ENCODE measurements at regions not wholly inside any gene's neighbourhood (a gene's known extent, or its start where the extent isn't known, plus 50 kb on each side); places are given as distances from the start of the nearest gene placed in this dataset.
"Not testable (repeated sequence)": the region's sequence is repeated elsewhere in the genome, so short reads cannot be mapped to it uniquely, and the experiment has no call there.

DNA sequence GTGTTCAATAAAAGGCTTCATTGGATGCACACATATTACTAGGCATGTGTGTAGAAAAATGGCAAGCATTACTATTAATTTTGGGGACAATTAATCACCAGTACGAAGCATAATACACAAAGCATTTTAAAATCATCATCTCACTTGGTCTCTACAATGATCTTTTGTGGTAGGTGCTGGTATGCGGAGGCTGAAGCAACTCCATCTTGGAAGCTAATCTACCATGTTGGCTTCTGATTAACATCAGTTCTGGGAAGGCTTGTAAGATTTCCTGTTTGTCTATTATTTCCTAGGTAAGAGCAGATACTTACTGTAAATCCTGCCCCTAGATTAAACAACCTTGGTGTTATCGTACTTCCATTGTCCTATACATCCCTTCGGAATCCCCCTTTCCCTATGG is 121.7 kb upstream of the RUNX1 start:
- FAIRE-seq = no peak

DNA sequence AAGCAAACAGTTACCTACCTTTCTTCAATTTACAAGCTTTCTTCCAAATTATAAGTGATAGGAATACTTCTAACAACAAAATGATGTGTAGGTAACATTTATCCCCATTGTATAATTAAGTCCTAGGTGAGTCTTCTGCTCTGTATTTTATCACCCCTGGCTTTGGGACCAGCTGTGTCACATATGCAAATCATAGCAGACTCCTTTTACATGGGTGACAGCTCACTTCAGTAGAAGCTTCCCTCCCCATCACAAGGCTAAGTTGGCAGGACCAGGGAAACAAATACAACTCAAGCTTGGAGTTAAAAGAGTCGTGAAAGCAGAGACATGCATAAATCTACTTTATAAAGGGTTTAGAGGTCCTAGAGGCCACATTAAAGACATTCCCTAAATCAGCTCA is 121.1 kb upstream of the RUNX1 start:
- no peak for FAIRE-seq

DNA sequence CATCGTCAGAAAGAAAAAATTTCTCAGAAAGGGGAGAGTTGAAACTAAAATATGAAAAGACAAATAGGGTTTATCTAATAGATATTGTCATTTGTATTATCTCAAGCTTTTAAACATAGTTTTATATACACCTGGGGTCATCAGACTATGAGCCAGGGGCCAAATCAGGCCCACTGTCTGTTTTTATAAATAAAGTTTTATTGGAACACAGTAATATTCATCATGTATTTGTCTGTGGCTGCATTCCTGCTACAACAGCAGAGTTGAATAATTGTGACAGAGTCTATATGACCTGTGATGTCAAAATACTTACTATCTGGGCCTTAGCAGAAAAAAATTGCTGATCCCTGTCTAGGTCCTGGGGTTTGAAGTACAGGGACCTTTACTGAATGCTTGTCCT is 120.5 kb upstream of the RUNX1 start:
- no peak for FAIRE-seq

DNA sequence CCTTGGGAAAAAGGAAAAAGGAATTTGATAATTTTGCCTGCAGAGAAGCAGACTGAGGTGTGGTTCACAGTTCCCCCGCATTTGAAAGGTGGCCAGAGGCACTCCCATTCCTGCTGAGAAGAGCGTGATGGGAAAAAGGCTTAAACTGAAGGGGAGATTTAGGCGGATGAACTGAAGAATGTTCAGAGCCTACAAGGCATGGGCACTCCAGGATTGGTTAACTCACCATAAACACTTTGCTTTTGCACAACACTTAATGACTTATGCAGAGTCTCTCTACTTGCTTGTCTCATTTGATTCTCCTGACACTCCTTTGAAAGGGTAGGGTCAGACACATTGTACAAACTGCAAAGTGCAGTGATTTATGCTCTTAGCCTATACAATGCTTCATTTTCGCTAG is 119.6 kb upstream of the RUNX1 start:
- no peak for FAIRE-seq

DNA sequence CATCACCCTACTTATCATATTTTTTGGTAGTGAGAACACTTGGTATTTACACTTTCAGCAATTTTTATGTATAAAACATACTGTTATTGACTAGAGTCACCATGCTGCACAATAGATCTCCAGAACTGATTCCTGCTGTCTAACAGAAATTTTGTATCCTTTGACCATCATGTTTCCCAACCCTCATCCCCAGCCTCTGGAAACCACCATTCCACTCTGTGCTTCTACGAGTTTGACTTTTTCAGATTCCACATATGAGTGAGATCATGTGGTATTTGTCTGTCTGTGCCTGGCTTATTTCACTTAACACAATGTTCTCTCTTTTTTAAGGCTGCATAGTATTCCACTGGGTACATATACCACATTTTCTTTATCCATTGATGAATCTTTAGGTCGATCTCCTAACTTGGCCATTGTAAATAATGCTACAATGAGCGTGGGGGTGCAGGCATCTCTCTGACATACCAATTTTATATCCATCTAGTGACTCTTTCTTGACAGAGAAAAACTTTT is 115.9 kb upstream of the RUNX1 start:
- no peak for FAIRE-seq

DNA sequence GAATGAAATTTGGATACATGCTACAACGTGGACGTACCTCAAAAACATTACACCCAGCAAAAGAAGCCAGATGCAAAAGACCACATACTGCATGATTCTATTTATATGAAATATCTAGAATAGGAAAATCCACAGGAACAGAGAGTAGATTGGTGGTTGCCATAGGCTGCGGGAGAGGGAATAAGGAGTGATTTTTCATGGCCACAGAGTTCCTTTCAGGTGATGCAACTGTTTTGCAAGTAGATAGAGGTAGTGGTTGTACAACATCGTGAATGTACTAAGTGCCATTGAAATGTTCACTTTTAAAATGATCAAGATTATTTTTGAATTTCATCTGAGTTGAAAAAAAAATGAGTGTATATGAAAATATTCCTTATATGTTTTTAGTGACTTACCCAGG is 115.3 kb upstream of the RUNX1 start:
- FAIRE-seq = no peak

DNA sequence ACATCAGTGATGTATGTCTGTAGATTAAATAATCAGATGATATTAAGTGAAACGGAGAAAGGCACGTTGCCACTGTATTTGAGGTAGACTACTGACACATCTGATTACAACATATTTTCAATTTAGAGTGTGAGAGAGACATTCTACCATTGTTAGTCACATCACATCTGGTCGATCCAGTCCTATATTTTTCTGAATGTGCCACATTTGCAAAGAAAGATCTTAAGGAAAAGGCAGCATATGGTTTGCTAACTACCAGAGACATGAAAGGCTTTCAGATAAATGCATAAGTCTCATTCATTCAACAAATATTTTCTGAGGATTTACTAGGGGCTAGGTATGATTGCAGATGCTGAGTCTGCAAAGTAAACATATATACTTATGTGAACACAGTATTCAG is 114.3 kb upstream of the RUNX1 start:
- FAIRE-seq = no peak

DNA sequence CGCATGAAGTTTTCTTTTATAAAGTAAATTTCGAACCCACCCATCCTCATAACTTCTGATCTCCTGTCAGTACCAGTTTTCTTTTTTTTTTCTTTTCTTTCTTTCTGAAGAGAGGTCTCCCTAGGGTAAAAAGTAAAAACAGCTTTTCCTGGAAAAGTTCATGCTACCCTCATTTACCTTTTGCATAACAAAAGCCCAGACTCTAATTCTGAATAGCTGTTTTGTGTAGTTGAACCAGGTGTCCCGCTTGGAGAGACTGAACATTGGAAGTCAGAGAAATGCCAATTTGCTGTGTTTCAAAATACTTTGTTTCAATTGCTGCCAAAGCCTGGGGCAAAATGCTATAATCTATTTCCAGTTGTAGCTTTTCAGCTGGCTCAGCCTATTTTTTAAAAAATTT is 113.7 kb upstream of the RUNX1 start:
- FAIRE-seq = no peak

DNA sequence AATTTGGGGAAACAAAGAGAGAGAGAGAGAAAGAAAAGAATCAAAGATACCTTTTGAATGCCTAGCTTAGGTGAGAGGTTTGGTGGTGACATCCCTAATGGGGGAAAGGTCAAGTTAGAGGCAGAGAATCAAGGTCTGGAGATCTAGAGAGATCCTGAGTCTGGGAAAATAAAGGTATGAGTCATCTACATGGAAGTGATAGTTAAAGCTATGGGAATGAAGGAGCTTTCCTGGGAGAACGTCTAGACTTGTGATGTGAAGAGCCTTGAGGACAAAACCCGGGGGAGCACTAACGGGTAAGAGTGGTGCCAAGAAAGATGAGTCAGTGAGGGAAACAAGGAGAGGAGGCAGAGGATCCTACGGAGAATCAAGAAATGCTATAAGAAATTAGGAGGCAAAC is 110.8 kb upstream of the RUNX1 start:
- FAIRE-seq = no peak

DNA sequence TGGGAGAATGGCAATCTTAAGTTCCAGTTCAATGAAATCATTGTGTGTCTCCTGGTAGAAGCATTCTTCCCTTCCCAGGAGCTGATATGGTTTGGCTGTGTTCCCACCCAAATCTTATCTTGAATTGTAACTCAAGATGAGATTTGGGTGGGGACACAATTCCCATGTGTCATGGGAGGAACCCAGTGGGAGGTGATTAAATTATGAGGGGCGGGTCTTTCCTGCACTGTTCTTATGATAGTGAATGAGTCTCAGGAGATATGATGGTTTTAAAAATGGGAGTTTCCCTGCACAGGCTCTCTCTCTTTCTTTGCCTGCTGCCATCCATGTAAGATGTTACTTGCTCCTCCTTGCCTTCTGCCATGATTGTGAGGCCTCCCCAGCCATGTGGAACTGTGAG is 108.3 kb upstream of the RUNX1 start:
- FAIRE-seq = not testable (repeated sequence)

DNA sequence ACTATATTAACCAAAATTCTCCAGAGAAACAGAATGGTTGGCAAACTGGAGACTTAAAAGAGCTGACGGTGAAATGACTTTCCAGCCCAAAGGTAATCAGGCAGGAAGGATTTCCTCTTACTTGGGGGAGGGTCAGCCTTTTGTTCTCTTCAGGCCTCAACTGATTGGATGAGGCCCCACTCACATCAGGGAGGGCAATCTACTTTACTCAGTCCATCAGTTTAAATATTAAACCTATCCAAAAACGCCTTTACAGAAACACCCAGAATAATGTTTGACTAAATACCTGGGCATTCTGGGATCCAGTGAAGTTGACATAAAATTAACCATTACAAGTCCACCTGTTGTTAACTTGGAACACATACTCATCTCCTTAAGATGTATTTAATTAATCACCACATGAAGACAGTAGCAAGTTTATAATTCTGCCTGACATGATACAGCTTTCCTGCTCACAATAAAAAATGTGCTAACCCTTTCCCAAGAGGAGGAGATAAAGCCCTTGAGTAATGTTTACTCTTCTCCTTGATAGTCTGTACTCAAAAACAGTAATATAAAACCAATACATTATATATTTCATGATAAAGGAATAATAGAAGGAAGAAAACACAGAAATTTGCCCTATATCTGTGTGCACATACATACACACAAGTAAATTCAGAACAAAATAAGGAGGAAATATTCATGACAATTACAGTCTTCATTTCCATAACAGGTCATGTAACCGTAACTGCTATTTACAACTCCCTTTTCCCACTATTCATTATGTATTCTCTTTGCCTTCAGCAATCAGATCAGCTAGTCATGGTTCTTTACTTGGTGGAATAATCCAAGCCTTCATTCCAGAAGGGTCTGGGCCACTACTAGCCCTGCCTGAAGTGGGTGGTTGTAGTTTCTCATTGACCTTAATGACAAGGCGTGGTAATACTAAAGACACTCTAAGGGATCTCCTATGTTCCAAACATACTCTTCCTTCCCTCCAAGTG is 107.5 kb upstream of the RUNX1 start:
- no peak for FAIRE-seq

DNA sequence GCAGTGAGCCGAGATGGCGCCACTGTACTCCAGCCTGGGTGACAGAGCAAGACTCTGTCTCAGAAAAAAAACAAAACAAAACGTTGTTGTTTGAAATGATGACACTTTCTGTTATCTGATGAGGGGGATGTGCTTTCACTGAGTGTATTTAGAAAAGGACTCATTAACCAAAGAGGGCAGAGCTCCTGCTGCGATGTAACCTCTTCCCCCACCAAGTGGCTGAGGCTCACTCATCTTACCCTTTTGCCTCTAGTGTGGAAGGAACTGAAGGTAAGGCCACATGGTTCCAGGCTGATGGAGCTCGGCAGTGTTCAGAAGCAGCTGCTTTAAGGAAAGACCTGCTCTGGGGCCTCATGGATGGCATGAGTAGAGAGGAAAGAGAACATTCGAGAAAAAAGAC is 105.7 kb upstream of the RUNX1 start:
- no peak for FAIRE-seq

DNA sequence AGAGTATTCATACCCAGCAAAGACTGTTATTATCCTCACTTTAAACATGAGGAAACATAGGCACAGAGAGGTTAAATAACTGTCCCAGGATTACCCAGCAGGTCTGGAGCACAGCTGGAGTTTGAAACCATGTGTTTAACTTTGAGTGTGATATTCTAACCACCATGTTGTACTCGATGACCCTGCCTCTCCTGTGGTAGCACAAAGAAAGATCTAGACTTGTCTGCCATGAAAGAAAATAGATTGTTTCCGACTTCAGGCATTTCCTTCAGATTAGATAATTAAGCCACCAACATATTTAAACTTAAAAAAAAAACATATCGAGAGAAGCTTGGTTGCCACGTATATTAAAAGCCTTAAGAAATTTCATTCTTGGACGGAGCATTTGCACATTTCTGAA is 104.6 kb upstream of the RUNX1 start:
- FAIRE-seq = no peak

DNA sequence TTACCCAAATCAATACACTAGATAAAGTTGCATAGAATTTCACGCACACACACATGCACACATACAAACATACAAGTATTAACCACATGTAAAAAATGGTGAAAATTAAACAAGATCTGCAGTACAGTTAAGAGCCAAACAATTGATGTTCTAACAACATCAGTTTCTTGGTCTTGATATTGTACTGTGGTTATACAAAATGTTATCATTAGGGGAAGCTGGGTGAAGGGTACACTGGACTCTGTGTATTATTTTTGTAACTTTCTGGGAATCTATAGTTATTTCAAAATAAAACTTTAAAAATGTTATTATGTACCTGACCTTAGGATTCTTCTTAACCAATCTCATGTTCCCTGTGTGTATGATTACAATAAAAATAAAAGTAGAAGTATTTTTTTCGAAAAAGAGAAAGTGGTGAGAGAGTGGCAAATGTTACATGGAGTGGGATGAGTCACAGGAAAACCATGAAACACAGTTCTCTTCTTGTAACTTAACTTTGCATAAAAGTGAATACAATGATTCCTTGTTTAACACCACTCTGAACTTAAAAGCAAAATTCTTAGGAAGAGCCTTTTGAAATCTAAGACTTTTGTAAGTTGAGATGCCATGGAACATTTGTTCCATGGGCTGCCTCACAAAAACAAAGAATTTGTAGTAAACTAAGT is 101.6 kb upstream of the RUNX1 start:
- FAIRE-seq = no peak

DNA sequence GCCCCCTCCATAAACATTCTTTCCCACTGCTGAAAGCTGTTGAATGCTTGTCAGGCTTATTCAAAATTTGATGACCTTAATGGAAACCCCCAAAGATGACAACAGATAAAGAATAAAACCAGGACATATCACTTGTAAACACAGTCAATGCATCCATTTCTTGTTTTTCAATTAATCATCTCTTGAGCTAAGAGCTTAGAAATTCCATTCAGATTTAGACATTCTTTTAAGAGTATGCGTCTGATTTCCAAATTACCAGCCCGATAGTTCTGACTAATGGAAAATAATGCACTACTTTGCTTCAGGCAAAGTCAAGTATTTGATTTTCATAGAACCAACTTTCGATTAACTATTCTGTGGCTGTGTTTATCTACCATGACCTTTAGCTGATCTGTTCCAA is 100.6 kb upstream of the RUNX1 start:
- no peak for FAIRE-seq

DNA sequence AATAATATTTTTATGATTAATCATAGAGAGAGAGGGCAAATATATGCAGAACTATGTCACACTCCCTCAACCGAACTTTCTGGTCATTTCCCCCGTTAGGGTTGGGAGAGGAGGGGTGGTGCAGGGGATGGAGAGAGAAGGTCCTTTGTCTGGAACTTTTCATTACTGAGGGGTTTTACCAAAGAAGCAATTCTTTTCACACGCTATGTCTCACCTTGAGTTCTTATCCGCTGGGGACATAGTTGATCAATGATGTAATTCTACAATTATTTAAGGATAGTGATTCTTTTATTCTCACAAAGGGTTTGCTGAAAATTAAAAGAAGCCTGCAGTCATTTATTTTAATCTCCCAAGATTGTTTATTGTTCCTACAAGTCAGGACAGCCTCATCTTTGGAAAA is 98.3 kb upstream of the RUNX1 start:
- no peak for FAIRE-seq

DNA sequence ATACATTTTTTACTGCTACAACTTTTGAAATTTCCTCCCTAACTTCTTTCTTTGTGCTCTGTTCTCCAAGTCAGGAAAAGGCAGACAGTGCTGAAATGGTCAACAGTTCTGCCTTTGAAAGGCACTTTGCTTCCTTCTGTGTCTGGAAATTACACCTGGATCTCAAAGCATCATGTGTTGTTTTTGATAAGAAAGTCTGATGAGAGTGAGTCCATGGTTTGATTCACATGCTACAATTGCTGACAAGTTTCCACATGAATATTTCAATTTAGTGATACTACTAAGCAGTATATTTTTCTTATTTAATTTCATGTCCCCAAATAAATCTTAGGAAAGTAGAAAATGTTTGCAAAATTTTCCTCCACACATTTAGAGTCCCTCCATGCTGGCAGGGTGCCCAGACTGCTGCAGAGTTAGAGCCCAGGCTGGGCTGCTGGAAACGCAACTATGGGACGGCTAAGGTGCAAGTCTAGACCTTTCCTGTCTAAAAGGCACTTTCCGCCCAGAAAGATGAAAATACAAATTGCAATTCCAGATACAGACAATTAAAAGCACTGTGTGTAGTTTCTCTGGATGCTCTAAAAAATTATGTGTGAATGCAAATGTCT is 96.6 kb upstream of the RUNX1 start:
- no peak for FAIRE-seq

DNA sequence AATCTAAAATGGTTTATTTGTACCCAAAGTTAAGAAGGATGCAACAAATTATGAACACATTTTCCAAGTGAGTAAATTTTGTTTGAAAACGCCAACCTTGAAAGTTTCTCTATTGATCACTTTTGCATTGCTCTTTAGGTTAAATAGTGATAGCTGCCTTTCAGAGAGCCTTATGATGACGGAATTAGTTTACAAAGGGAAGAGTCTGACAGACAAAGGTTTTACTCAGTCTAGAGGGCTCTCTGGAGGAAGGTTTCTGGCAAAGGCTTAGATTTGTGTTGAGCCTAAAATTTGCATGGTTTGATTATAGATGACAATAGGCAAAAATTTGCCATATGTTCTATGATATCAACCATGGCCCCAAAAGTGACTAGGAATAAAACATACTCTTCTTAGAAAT is 95.9 kb upstream of the RUNX1 start:
- no peak for FAIRE-seq

DNA sequence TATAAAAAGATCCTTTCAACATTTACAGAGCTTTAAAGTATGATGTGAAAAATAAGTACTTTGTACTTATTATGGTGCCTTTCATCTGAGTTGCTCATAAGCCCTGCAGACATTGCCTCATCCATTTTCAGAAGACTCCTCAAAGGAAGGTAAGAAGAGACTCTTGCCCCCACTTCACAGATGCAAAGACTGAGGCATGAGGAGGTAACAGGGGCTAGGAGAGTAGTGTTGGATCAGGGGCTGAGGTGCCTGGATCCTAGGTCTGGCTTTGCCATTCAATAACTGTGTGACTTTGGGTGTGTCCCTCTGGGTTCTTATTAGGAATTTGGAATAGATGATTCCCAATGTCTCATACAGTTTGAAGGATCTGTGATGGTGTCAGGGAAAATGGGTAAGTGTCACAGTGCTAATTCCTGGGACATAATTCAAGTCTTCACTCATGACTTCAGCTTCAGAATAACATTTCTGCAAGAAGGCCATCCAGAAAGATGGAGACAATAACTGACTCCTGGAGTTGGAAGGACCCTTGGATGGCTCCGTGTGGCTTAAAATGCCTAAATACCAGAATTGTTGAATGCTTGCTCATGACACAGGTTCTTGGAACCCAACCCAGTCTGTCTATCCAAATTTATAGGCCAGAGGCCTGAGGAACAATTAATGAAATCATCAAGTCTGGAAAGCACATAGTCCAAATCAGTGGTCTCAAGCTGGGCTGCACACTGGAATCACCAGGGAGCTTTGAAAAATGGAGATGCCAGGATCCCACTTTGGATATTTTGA is 93.1 kb upstream of the RUNX1 start:
- FAIRE-seq = no peak

DNA sequence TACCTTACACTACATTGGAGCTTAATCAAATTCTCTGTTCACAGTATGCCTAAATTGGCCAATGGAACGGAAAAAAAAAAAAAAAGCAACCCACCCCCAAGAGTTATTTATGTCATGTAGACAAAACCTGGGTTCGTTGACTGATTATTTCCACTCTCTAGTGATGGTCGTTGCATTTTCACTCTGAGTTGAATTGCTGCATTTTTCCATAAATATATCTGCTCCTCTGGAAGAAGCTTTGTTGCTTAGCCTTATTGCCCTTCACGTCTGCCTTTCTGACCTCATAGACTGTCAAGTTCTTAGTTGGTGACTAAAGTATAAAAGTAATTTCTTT is 90.2 kb upstream of the RUNX1 start:
- FAIRE-seq = no peak

DNA sequence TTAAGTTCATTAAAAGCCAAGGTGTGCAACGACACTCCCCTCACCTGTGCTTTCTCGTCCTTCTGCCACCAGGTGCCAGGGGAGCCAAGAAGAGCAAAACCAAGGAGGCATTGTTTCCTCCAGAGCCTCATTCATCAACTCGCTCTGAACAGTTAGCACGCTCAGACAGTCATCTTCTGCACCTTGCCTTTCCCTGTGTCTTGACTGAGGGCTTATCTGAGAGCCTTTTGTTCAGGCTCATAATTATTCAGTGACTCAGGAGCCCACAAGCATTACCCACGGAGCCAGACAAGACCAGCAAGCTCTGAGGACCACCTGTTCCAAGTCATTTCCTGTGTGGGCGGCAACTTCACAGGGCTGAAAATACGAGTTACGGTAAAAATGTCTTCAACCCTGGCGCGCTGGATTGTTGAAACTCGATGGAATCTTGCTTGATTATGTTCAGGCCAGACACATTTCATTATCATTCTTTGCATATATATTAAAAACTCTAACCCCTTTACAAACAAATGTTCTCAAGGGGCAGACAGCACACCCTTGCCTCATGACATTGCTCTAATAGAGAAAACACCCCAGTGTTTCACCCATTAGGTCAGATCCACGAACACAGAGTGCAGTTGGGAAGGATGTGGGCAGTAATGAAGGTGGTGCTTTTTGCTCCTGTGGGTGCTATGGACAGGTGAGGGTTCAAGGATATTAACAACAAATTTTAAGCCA is 89.7 kb upstream of the RUNX1 start:
- FAIRE-seq = no peak

DNA sequence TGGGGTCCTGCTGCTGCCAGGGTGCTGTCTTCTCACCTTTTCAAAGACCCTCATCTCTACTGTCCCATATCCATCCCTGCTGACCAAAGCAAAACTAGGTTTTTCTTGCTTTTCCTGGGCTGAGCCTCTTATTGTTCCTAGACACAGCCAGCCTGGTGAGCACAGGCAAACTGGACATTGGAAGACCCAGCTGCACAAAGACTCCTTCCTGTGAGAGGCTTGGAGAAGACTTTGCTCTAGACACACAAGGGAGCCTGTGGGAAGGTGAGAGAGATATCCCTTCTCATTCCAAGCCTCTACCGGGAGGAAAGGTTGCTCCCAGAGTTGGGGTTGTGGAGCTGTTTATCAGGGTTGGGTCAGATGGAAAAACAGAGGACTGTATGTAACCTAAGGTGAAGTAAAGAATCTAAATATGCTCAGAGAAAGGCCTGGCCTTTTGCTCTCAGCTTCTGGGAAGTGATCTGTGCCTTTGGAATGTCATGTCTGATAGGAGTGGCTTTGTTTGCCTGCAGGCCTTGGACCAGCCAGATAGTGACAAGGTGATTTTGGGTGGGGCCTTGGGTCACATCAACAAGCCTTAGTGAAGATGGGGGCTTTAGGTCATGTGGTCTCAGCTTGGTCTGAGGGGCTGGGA is 87.6 kb upstream of the RUNX1 start:
- FAIRE-seq = no peak

All from TTC549 (cell line).